SJSA1 (cell line): ENCODE measurements at regions not wholly inside any gene's neighbourhood (a gene's known extent, or its start where the extent isn't known, plus 50 kb on each side); places are given as distances from the start of the nearest gene placed in this dataset.
"Not testable (repeated sequence)": the region's sequence is repeated elsewhere in the genome, so short reads cannot be mapped to it uniquely, and the experiment has no call there.

Experiments
- DNase-seq, 2 experiments: peaks; one replicate each; pipeline ENCODE4 v3.0.0-alpha.2; 2015 to 2020; ENCODE audit warnings: low spot score in 2 of 2, low read depth in 1 of 2
- H3K27ac ChIP-seq: fragments of 250-450 bp; sonication (Bioruptor Pico); 2 replicates; pipeline ENCODE4 v1.5.1; 2020; ENCODE audit warnings: mild to moderate bottlenecking, moderate library complexity
- H3K27me3 ChIP-seq: fragments of 250-450 bp; sonication (Bioruptor Pico); replicated peaks from 2 replicates; pipeline ENCODE4 v1.5.1; 2020; ENCODE audit warnings: mild to moderate bottlenecking, moderate library complexity
- H3K36me3 ChIP-seq: fragments of 250-450 bp; sonication (Bioruptor Pico); 2 replicates; pipeline ENCODE4 v1.5.1; 2020; ENCODE audit warnings: mild to moderate bottlenecking
- H3K4me1 ChIP-seq: fragments of 250-450 bp; sonication (Bioruptor Pico); replicated peaks from 2 replicates; pipeline ENCODE4 v1.6.1; 2021; ENCODE audit warnings: mild to moderate bottlenecking
- H3K4me3 ChIP-seq: fragments of 250-450 bp; sonication (Bioruptor Pico); 2 replicates; pipeline ENCODE4 v1.5.1; 2020; ENCODE audit warnings: mild to moderate bottlenecking
- H3K9me3 ChIP-seq: fragments of 250-450 bp; sonication (Bioruptor Pico); replicated peaks from 2 replicates; pipeline ENCODE4 v1.5.1; 2020; ENCODE audit warnings: mild to moderate bottlenecking

- Histone ChIP-seq H3K27ac (no peak overlapping the region), H3K4me3 (no peak overlapping the region), H3K9me3 (no peaks in the 10 kb centered on the region), H3K36me3 (no peaks in the 10 kb centered on the region), H3K4me1 (no peaks in the 10 kb centered on the region), H3K27me3 (no peaks in the 10 kb centered on the region)
- DNase-seq, result no peak
Measured at GRCh38 chr9:12290166-12290869, 402.9 kb upstream of the TYRP1 start.

DNA sequence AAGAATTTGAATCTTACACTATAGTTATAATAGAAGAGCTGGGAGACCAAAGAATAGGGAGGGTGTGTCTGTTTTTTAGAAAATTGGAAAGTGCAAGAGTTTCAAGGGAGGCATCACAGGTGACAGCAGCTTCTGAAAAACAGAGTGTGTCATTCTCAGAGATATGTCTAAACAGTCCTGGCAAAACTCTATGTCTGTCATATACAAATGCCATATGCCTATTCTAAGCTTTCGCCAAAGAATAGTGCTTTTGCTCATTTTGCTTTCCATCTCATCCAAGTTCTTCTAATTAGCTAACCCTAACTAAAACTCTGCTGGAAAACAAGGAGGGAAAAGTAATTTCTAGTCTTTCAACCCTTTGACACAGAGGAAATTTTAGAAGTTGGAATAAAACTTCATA, 388.0 kb upstream of the TYRP1 start:
- Histone ChIP-seq H3K9me3 (no peaks in the 10 kb centered on the region), H3K36me3 (no peaks in the 10 kb centered on the region), H3K27ac (no peak overlapping the region), H3K4me3 (no peak overlapping the region), H3K27me3 (no peaks in the 10 kb centered on the region), H3K4me1 (no peaks in the 10 kb centered on the region)
- DNase-seq, result no peak

DNA sequence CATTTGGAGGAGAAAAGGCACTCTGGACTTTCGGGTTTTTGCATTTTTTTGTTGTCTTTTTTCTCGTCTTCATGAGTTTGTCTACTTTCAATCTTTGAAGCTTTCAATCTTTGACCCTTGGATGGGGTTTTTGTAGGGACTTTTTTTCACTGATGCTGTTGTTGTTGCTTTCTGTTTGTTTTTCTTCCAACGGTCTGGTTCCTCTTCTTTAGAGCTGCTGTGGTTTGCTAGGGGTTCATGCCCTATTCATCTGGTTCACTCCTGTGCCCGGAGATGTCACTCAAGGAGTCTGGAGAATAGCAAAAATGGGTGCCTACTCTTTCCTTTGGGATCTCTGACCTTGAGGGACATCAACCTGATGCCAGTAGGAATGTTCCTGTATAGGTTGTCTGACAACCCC, 378.6 kb upstream of the TYRP1 start:
- Histone ChIP-seq H3K27me3 (no peaks in the 10 kb centered on the region), H3K9me3 (no peaks in the 10 kb centered on the region), H3K36me3 (no peaks in the 10 kb centered on the region), H3K4me1 (no peaks in the 10 kb centered on the region), H3K27ac (no peak overlapping the region), H3K4me3 (no peak overlapping the region)
- no peak for DNase-seq

DNA sequence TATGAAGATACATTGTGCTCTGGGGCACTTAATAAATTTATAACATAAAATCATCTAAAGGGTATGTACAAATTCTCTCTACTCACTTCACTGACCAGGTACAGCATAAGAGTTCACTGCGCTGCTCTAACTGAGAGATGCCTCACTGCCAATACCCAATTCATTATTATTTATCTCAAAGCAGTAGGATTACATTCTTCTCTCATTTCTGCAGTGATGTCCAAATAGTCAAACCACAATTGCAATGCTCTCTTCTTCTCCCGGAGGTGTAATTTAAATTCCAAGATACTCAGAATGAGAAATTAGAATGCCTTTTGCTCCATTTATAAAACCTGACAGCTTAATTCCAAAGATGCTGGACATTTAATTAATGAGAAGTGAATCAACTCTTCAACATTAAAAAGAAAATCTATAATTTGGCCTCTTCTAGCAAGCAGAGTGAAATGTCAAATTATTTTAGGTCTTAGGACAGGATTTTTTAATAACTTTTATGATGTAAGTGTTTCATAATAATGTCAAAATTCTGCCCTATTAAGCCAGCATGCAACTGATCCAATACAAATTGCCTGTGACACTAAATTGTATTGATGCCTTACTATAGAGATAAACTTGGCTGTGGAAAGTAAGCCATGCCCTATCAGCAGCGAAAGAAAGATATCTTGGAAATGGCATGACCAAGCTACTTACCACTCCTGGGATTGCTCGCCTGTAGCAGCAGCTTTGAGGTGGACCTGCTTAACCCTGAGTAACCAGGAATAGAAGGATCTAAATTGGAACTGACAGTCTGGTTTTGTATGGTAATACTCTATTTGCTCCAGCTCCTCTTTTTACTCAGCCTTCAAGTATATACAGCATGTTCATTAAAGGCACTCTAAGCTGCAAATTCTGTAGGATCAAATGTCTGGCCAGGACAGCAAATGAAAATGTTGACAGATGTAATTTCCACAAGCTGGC, 374.2 kb upstream of the TYRP1 start:
- no peaks in the 10 kb centered on the region for H3K27me3 ChIP-seq
- no peaks in the 10 kb centered on the region for H3K36me3 ChIP-seq
- no peaks in the 10 kb centered on the region for H3K4me1 ChIP-seq
- H3K4me3 ChIP-seq, result no peak overlapping the region
- DNase-seq, result no peak
- H3K27ac ChIP-seq, result no peak overlapping the region
- no peaks in the 10 kb centered on the region for H3K9me3 ChIP-seq

GRCh38 chr9:12329623-12329985, 363.6 kb upstream of the TYRP1 start:
- Histone ChIP-seq H3K36me3 (no peaks in the 10 kb centered on the region), H3K27me3 (no peaks in the 10 kb centered on the region), H3K27ac (no peak overlapping the region), H3K4me3 (no peak overlapping the region), H3K9me3 (no peaks in the 10 kb centered on the region), H3K4me1 (no peaks in the 10 kb centered on the region)
- no peak for DNase-seq

- H3K27me3 ChIP-seq, DNase-seq, H3K9me3 ChIP-seq, H3K4me3 ChIP-seq, H3K27ac ChIP-seq, H3K4me1 ChIP-seq, H3K36me3 ChIP-seq: not testable (repeated sequence)
Measured at GRCh38 chr9:12333966-12334365, 359.2 kb upstream of the TYRP1 start.

DNA sequence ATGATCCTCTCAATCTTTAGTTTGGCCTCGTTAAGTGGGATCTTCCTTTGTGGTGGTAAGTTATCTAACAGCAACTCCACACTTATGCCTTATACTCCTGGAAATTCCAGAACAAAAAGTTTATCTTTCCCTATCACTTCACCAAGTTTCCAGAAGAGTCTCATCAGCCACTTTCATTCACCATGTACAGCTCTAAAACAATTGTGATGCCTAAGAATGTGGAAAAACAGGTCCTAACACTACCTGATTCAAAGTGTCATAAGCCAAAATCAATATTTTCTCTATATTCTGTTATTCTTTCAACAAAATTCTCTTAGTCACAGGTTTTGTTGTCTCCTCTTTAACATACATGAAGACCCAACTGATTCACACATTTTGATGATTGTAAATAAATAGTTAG, 342.4 kb upstream of the TYRP1 start:
- Histone ChIP-seq H3K27me3 (no peaks in the 10 kb centered on the region), H3K27ac (no peak overlapping the region), H3K4me1 (no peaks in the 10 kb centered on the region), H3K36me3 (no peaks in the 10 kb centered on the region), H3K4me3 (no peak overlapping the region), H3K9me3 (no peaks in the 10 kb centered on the region)
- DNase-seq, result no peak

GRCh38 chr9:12351293-12352044, 341.7 kb upstream of the TYRP1 start:
- DNase-seq, result no peak
- Histone ChIP-seq H3K4me1 (no peaks in the 10 kb centered on the region), H3K27ac (no peak overlapping the region), H3K4me3 (no peak overlapping the region), H3K36me3 (no peaks in the 10 kb centered on the region), H3K9me3 (no peaks in the 10 kb centered on the region), H3K27me3 (no peaks in the 10 kb centered on the region)

- no peaks in the 10 kb centered on the region for H3K36me3 ChIP-seq
- no peak overlapping the region for H3K4me3 ChIP-seq
- no peak for DNase-seq
- H3K27ac ChIP-seq, result no peak overlapping the region
- H3K27me3 ChIP-seq, result no peaks in the 10 kb centered on the region
- no peaks in the 10 kb centered on the region for H3K4me1 ChIP-seq
- no peaks in the 10 kb centered on the region for H3K9me3 ChIP-seq
Measured at GRCh38 chr9:12352045-12352315, 341.2 kb upstream of the TYRP1 start.

DNA sequence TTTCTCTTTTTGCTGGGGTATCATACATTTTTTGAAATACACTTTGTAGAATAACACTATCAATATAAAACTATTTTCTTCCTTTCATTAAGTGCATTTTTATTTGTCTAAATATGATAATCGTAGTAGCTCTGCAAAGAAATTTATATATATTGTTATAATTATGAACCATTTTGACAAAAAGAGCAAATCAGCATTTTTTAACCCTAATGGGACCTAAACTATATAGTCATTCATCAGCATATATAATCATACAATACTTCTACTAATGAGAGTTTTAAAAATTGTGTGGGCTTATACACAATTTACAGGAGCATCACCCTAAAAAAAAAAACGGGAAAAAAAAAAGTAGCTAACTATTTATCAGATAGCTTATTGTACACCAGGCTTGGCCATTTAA, 329.7 kb upstream of the TYRP1 start:
- no peaks in the 10 kb centered on the region for H3K4me1 ChIP-seq
- H3K36me3 ChIP-seq, result no peaks in the 10 kb centered on the region
- DNase-seq, result no peak
- no peak overlapping the region for H3K27ac ChIP-seq
- H3K4me3 ChIP-seq, result no peak overlapping the region
- H3K9me3 ChIP-seq, result no peaks in the 10 kb centered on the region
- H3K27me3 ChIP-seq, result no peaks in the 10 kb centered on the region

DNA sequence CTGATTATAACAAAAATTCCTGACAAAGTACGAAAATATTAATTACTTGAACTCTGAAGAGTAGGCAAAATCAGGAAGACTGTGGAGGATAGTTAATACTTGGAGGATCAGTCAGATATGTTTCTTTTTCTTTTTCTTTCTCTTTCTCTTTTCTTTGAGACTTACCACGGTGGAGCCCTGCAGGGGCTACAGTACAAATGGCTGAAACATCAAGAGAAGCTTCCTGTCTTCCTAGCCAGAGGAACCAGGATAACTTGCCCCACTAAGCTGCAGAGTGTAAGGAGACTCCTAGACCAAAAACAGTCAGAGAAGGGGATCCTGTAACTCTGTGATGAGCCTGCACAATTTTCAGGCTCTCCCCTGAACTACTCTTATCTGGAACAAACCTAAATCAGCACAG, 324.6 kb upstream of the TYRP1 start:
- no peaks in the 10 kb centered on the region for H3K27me3 ChIP-seq
- no peaks in the 10 kb centered on the region for H3K9me3 ChIP-seq
- H3K4me1 ChIP-seq, result no peaks in the 10 kb centered on the region
- no peaks in the 10 kb centered on the region for H3K36me3 ChIP-seq
- no peak overlapping the region for H3K4me3 ChIP-seq
- H3K27ac ChIP-seq, result no peak overlapping the region
- no peak for DNase-seq

DNA sequence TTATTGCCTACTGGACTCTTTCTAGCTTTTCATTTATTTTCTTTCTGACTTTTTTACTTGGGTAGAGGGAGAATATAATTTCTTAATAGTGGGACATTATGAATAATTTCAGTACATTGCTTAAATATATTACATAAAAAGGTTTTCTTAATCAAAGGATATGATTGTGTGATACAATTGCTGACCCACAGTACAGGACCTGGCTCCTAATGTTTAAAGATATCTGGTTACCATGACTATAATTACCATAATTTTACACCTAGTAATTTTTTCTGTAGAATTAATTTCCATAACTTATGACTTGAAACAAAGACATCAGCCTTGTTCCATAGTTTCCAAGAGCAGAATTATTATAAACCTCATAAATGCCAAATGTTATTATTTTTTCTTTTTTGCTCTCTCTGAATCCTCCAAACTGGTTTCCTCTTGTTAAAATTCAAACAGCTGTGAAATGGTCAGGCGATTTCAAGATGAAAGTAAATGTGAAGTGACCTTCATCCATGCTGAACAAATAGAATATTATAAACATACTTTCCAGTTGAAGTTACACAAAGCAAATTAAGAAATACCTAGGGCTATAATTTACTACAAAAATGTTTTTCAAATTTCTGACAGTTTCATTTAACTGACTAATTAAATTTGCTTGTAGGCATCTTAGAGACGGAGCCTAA, 301.2 kb upstream of the TYRP1 start:
- no peak for DNase-seq
- Histone ChIP-seq H3K36me3 (no peaks in the 10 kb centered on the region), H3K9me3 (no peaks in the 10 kb centered on the region), H3K27ac (no peak overlapping the region), H3K27me3 (no peaks in the 10 kb centered on the region), H3K4me3 (no peak overlapping the region), H3K4me1 (no peaks in the 10 kb centered on the region)

- Histone ChIP-seq H3K4me3 (no peak overlapping the region), H3K9me3 (no peaks in the 10 kb centered on the region), H3K27ac (no peak overlapping the region), H3K36me3 (no peaks in the 10 kb centered on the region), H3K27me3 (no peaks in the 10 kb centered on the region), H3K4me1 (no peaks in the 10 kb centered on the region)
- DNase-seq, result no peak
Measured at GRCh38 chr9:12394105-12394504, 299.1 kb upstream of the TYRP1 start.

DNA sequence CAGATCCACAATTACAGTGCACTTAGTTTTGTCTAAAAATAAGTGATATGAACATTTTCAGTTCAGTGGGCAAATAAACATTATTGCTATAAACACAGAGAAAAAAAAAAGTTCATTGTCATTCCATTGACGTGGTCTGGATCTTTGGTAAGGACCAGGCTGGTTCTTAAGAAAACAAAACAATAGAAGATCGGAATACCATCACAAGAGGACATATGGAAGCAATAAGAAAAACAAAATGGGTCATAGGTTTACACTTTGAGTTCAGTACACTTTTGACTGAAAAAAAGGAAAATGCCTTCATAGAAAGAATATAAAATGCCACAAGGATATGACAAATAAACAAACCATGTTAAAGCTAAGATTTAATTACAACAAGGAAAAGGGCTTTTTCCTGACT, 289.5 kb upstream of the TYRP1 start:
- no peaks in the 10 kb centered on the region for H3K4me1 ChIP-seq
- no peak for DNase-seq
- no peaks in the 10 kb centered on the region for H3K27me3 ChIP-seq
- no peaks in the 10 kb centered on the region for H3K36me3 ChIP-seq
- H3K27ac ChIP-seq, result no peak overlapping the region
- H3K4me3 ChIP-seq, result no peak overlapping the region
- no peaks in the 10 kb centered on the region for H3K9me3 ChIP-seq
